H9 (cell line): ENCODE measurements at regions not wholly inside any gene's neighbourhood (a gene's known extent, or its start where the extent isn't known, plus 50 kb on each side); places are given as distances from the start of the nearest gene placed in this dataset.

Experiments
- DNase-seq: peaks from one replicate; pipeline ENCODE4 v3.0.0-alpha.2; 2017
- H2AFZ ChIP-seq: one replicate; pipeline ENCODE4 v1.6.1; 2013; ENCODE audit warnings: mild to moderate bottlenecking, low read length, control low read depth, moderate library complexity
- H2AK5ac ChIP-seq: 2 replicates; pipeline ENCODE4 v1.6.1; 2013; ENCODE audit warnings: low read length, control low read depth, mixed read lengths; ENCODE audit not compliant: insufficient read length
- H2BK120ac ChIP-seq: one replicate; pipeline ENCODE4 v1.6.1; 2013; ENCODE audit warnings: low read depth, mild to moderate bottlenecking, low read length, control low read depth, inconsistent platforms; ENCODE audit not compliant: poor library complexity, severe bottlenecking
- H2BK12ac ChIP-seq: 2 replicates; pipeline ENCODE4 v1.6.1; 2013; ENCODE audit warnings: low read length, control low read depth, mixed read lengths, low read depth; ENCODE audit not compliant: insufficient read length
- H2BK15ac ChIP-seq: 2 replicates; pipeline ENCODE4 v1.6.1; 2013; ENCODE audit warnings: low read depth, low read length, control low read depth
- H2BK20ac ChIP-seq: one replicate; pipeline ENCODE4 v1.6.1; 2013; ENCODE audit warnings: low read depth, mild to moderate bottlenecking, low read length, control low read depth, inconsistent platforms; ENCODE audit not compliant: poor library complexity, severe bottlenecking
- H2BK5ac ChIP-seq: 2 replicates; pipeline ENCODE4 v1.6.1; 2013; ENCODE audit warnings: low read length, control low read depth, mixed read lengths; ENCODE audit not compliant: insufficient read length
- H3K14ac ChIP-seq: 2 replicates; pipeline ENCODE4 v1.6.1; 2013; ENCODE audit warnings: low read length, control low read depth; ENCODE audit not compliant: insufficient read depth
- H3K18ac ChIP-seq: 2 replicates; pipeline ENCODE4 v1.6.1; 2013; ENCODE audit warnings: low read depth, mild to moderate bottlenecking, mixed read lengths, low read length, control low read depth; ENCODE audit not compliant: insufficient read length
- H3K23ac ChIP-seq: 2 replicates; pipeline ENCODE4 v1.6.1; 2013; ENCODE audit warnings: low read length, control low read depth, mixed read lengths, low read depth; ENCODE audit not compliant: insufficient read length
- H3K23me2 ChIP-seq: 2 replicates; pipeline ENCODE4 v1.6.1; 2013; ENCODE audit warnings: low read depth, mild to moderate bottlenecking, mixed read lengths, low read length, control low read depth; ENCODE audit not compliant: insufficient read length, poor library complexity, severe bottlenecking
- H3K27ac ChIP-seq: 2 replicates; pipeline ENCODE4 v1.5.1; 2013; ENCODE audit warnings: low read length, control low read depth, mixed read lengths, low read depth; ENCODE audit not compliant: insufficient read length
- H3K27me3 ChIP-seq: 2 replicates; pipeline ENCODE4 v1.6.1; 2013; ENCODE audit warnings: low read length, control low read depth, inconsistent platforms; ENCODE audit not compliant: insufficient read depth
- H3K4ac ChIP-seq: 2 replicates; pipeline ENCODE4 v1.6.1; 2013; ENCODE audit warnings: low read depth, mild to moderate bottlenecking, control low read depth, inconsistent platforms, low read length, moderate library complexity
- H3K4me1 ChIP-seq: 2 replicates; pipeline ENCODE4 v1.6.1; 2013; ENCODE audit warnings: low read length, control low read depth, inconsistent platforms; ENCODE audit not compliant: insufficient read depth
- H3K4me2 ChIP-seq: 2 replicates; pipeline ENCODE4 v1.6.1; 2013; ENCODE audit warnings: low read length, control low read depth, mixed read lengths; ENCODE audit not compliant: insufficient read length, insufficient read depth
- H3K56ac ChIP-seq: 2 replicates; pipeline ENCODE4 v1.6.1; 2013; ENCODE audit warnings: low read depth, mild to moderate bottlenecking, mixed read lengths, low read length, control low read depth; ENCODE audit not compliant: insufficient read length
- H3K79me1 ChIP-seq: 2 replicates; pipeline ENCODE4 v1.6.1; 2013; ENCODE audit warnings: low read depth, mild to moderate bottlenecking, moderate library complexity, low read length, control low read depth, inconsistent platforms; ENCODE audit not compliant: insufficient read depth, poor library complexity, severe bottlenecking
- H3K79me2 ChIP-seq: 2 replicates; pipeline ENCODE4 v1.6.1; 2013; ENCODE audit warnings: low read length, control low read depth, inconsistent platforms; ENCODE audit not compliant: insufficient read depth
- H3K9ac ChIP-seq: 2 replicates; pipeline ENCODE4 v1.6.1; 2013; ENCODE audit warnings: low read length, control low read depth, mixed read lengths; ENCODE audit not compliant: insufficient read length; ENCODE audit errors: extremely low read depth
- H3K9me3 ChIP-seq: one replicate; pipeline ENCODE4 v1.6.1; 2013; ENCODE audit warnings: low read depth, low read length, inconsistent platforms; ENCODE audit not compliant: control insufficient read depth
- H3T11ph ChIP-seq: one replicate; pipeline ENCODE4 v1.6.1; 2013; ENCODE audit warnings: mild to moderate bottlenecking, low read length, control low read depth, inconsistent platforms
- H4K20me1 ChIP-seq: one replicate; pipeline ENCODE4 v1.6.1; 2013; ENCODE audit not compliant: control insufficient read depth, insufficient read length, insufficient read depth
- H4K5ac ChIP-seq: 2 replicates; pipeline ENCODE4 v1.6.1; 2013; ENCODE audit warnings: low read depth, mild to moderate bottlenecking, mixed read lengths, low read length, control low read depth; ENCODE audit not compliant: insufficient read length
- H4K8ac ChIP-seq: replicated peaks from 2 replicates; pipeline ENCODE4 v1.6.1; 2013; ENCODE audit warnings: low read length, control low read depth, mixed read lengths, low read depth; ENCODE audit not compliant: insufficient read length
- H4K91ac ChIP-seq: 2 replicates; pipeline ENCODE4 v1.6.1; 2013; ENCODE audit warnings: low read depth, mild to moderate bottlenecking, moderate library complexity, mixed read lengths, low read length, control low read depth; ENCODE audit not compliant: insufficient read length
- H3K27ac Mint-ChIP-seq, 3 experiments: 2 replicates in 2 of 3; 3 replicates in 1 of 3; pipeline ENCODE4 v1.8.0; 2020 to 2021; ENCODE audit warnings: mixed read lengths in 3 of 3, mild to moderate bottlenecking in 1 of 3, moderate library complexity in 1 of 3
- H3K27me3 Mint-ChIP-seq: 2 replicates; pipeline ENCODE4 v1.8.0; 2021; ENCODE audit warnings: low read depth, mild to moderate bottlenecking, moderate library complexity, mixed read lengths
- H3K36me3 Mint-ChIP-seq, 3 experiments: 2 replicates in 2 of 3; 3 replicates in 1 of 3; pipeline ENCODE4 v1.8.0; 2020 to 2021; ENCODE audit warnings: low read depth in 3 of 3, mixed read lengths in 3 of 3; ENCODE audit not compliant: insufficient read depth in 1 of 3
- H3K4me1 Mint-ChIP-seq, 2 experiments: 2 replicates each; pipeline ENCODE4 v1.8.0; 2020; ENCODE audit warnings: mixed read lengths in 2 of 2
- H3K4me3 Mint-ChIP-seq, 2 experiments: 2 replicates in 1 of 2; 3 replicates in 1 of 2; pipeline ENCODE4 v1.8.0; 2020 to 2021; ENCODE audit warnings: mild to moderate bottlenecking in 2 of 2, mixed read lengths in 2 of 2, moderate library complexity in 1 of 2
- H3K9me3 Mint-ChIP-seq, 2 experiments: 2 replicates in 1 of 2; 3 replicates in 1 of 2; pipeline ENCODE4 v1.8.0; 2020; ENCODE audit warnings: mild to moderate bottlenecking in 2 of 2, mixed read lengths in 2 of 2, moderate library complexity in 1 of 2
- CTCF ChIP-seq: fragments of 200-600 bp; sonication (generic); conservative IDR thresholded peaks from 3 replicates; pipeline ENCODE4 v1.8.0; 2021; ENCODE audit warnings: antibody characterized with exemption, mild to moderate bottlenecking
- WGBS: extraction: QIAGEN DNeasy Blood & Tissue Kit; methylation state at CpG from one replicate; pipeline ENCODE4 v1.1.7; 2013; ENCODE audit warnings: missing lambda C conversion rate, low lambda C conversion rate, mixed read lengths; ENCODE audit not compliant: insufficient read length; ENCODE audit errors: extremely low coverage; 5-methylcytosine and 5-hydroxymethylcytosine counted together

GRCh38 chr3:8110966-8111798 is 390.4 kb upstream of the LMCD1 start:
- no peak overlapping the region for H2BK120ac ChIP-seq
- H3K56ac ChIP-seq: no peak overlapping the region
- H4K5ac ChIP-seq: no peak overlapping the region
- no peaks in the 10 kb centered on the region for H4K20me1 ChIP-seq
- peak; percentile 78 for DNase-seq
- peak overlapping the region; percentile 8 for H3K4me2 ChIP-seq
- H3K18ac ChIP-seq: no peak overlapping the region
- no peak overlapping the region for H3K4me3 Mint-ChIP-seq
- no peak overlapping the region for H2BK15ac ChIP-seq
- no peaks in the 10 kb centered on the region for H3K79me1 ChIP-seq
- H3K4me1 Mint-ChIP-seq: peaks cover 36 to 37% of the 10 kb centered on the region in 2 experiments
- H3K27ac Mint-ChIP-seq: no peak overlapping the region
- H2AK5ac ChIP-seq: no peak overlapping the region
- H3K27me3 Mint-ChIP-seq: peaks cover 2% of the 10 kb centered on the region; the same call in 1 of the 2 replicates
- peak overlapping the region; percentile 79 for H2AFZ ChIP-seq
- no peaks in the 10 kb centered on the region for H3K9me3 ChIP-seq
- H3K23me2 ChIP-seq: no peaks in the 10 kb centered on the region
- no peak overlapping the region for H3K23ac ChIP-seq
- H3K79me2 ChIP-seq: no peaks in the 10 kb centered on the region
- TF ChIP-seq CTCF: peak; percentile 89
- H3T11ph ChIP-seq: no peak overlapping the region
- H3K9me3 Mint-ChIP-seq: no peaks in the 10 kb centered on the region
- no CpG with 5 or more reads among the region's 14 CpGs for WGBS
- no peaks in the 10 kb centered on the region; a peak in 2 of 7 replicates for H3K36me3 Mint-ChIP-seq
- no peak overlapping the region for H4K8ac ChIP-seq
- H3K27ac ChIP-seq: no peak overlapping the region
- H3K27me3 ChIP-seq: no peaks in the 10 kb centered on the region
- H2BK12ac ChIP-seq: no peak overlapping the region
- H2BK5ac ChIP-seq: no peak overlapping the region
- H3K9ac ChIP-seq: no peak overlapping the region
- no peak overlapping the region for H3K4ac ChIP-seq
- no peak overlapping the region for H4K91ac ChIP-seq
- H3K4me1 ChIP-seq: peaks cover 13% of the 10 kb centered on the region; the same call in 1 of the 2 replicates
- no peak overlapping the region for H3K14ac ChIP-seq
- no peak overlapping the region for H2BK20ac ChIP-seq
